Panc1 (cell line): ENCODE measurements at regions not wholly inside any gene's neighbourhood (a gene's known extent, or its start where the extent isn't known, plus 50 kb on each side); places are given as distances from the start of the nearest gene placed in this dataset.

Experiments used
- ATAC-seq: fragments of 200-7000 bp; cut with Tn5 transposase; 2 replicates; pipeline ENCODE4 v1.9.1; 2020; ENCODE audit warnings: mild to moderate bottlenecking, moderate library complexity
- BruUV-seq: library from RNA; stranded (reverse); fragments of 400-500 nt; replicated peaks from 2 replicates; lab custom pipeline; 2021; lab: Mats Ljungman, UMichigan
- CTCF ChIA-PET: fragments of 300-600 bp; sonication (Branson Sonifier 250); formaldehyde crosslinking; loops from one replicate; lab custom pipeline; 2022; ENCODE audit warnings: antibody characterized with exemption; lab: Charles Lee
- POLR2A ChIA-PET: fragments of 300-600 bp; sonication (Branson Sonifier 250); formaldehyde crosslinking; loops from one replicate; lab custom pipeline; 2022; ENCODE audit warnings: antibody characterized with exemption; lab: Charles Lee
- DNase-seq: peaks from one replicate; pipeline ENCODE4 v3.0.0-alpha.2; 2010; ENCODE audit warnings: low read depth, low spot score
- H3K27ac ChIP-seq: 2 replicates; pipeline ENCODE4 v1.5.1; 2011; ENCODE audit warnings: mild to moderate bottlenecking, low read length, inconsistent platforms
- H3K27me3 ChIP-seq: fragments of 200-500 bp; sonication (Bioruptor generic); 2 replicates; pipeline ENCODE4 v1.6.0; 2014; ENCODE audit warnings: low read length, inconsistent platforms; ENCODE audit not compliant: control insufficient read depth, insufficient read depth
- H3K36me3 ChIP-seq: fragments of 200-500 bp; sonication (Bioruptor generic); 2 replicates; pipeline ENCODE4 v1.5.1; 2014; ENCODE audit warnings: inconsistent platforms, mild to moderate bottlenecking, low read length, moderate library complexity; ENCODE audit not compliant: control insufficient read depth, insufficient read depth
- H3K4me1 ChIP-seq: 2 replicates; pipeline ENCODE4 v1.5.1; 2011; ENCODE audit warnings: inconsistent platforms, mild to moderate bottlenecking, low read length, moderate library complexity; ENCODE audit not compliant: control insufficient read depth, insufficient read depth
- H3K4me3 ChIP-seq, 2 experiments: 2 replicates each; pipeline ENCODE4 v1.5.1; 2011 to 2012; ENCODE audit warnings: low read depth in 2 of 2, low read length in 2 of 2, mild to moderate bottlenecking in 2 of 2, inconsistent platforms in 1 of 2, moderate library complexity in 1 of 2
- H3K9me3 ChIP-seq: fragments of 200-500 bp; sonication (Bioruptor generic); 2 replicates; pipeline ENCODE4 v1.5.1; 2014; ENCODE audit warnings: low read depth, mild to moderate bottlenecking, inconsistent platforms, low read length, moderate library complexity; ENCODE audit not compliant: control insufficient read depth, insufficient read depth
- CTCF ChIP-seq: fragments of 450-650 bp; IDR thresholded peaks from 2 replicates; pipeline ENCODE4 v1.5.1; 2017; ENCODE audit warnings: mild to moderate bottlenecking
- POLR2AphosphoS5 ChIP-seq: IDR thresholded peaks from 2 replicates; pipeline ENCODE4 v1.6.1; 2012; ENCODE audit warnings: mild to moderate bottlenecking, low read depth, low read length, moderate library complexity
- REST ChIP-seq, 2 experiments: IDR thresholded peaks; 2 replicates each; pipeline ENCODE4 v1.6.1; 2011 to 2012; ENCODE audit warnings: low read depth in 2 of 2, control low read depth in 1 of 2, low read length in 1 of 2, mild to moderate bottlenecking in 1 of 2, moderate library complexity in 1 of 2; ENCODE audit not compliant: insufficient read depth in 1 of 2
- SIN3A ChIP-seq: IDR thresholded peaks from 2 replicates; pipeline ENCODE4 v1.6.1; 2012; ENCODE audit warnings: low read depth, mild to moderate bottlenecking, low read length, moderate library complexity, borderline replicate concordance; ENCODE audit not compliant: insufficient read depth
- TCF7L2 ChIP-seq: IDR thresholded peaks from 2 replicates; pipeline ENCODE4 v1.6.1; 2011; ENCODE audit warnings: mild to moderate bottlenecking, low read depth, low read length, inconsistent platforms
- in situ Hi-C: cut with HindIII; loops from 2 replicates; pipeline ENCODE4 v1.10.0; 2016; ENCODE audit warnings: low sequenced_read_pairs, low pct_unique_long_range_greater_than_20kb
- intact Hi-C: fragments of 100-400 bp; cut with micrococcal nuclease; formaldehyde crosslinking; loops from one replicate; pipeline ENCODE4 v1.10.0; 2022; ENCODE audit not compliant: unreplicated experiment

DNA sequence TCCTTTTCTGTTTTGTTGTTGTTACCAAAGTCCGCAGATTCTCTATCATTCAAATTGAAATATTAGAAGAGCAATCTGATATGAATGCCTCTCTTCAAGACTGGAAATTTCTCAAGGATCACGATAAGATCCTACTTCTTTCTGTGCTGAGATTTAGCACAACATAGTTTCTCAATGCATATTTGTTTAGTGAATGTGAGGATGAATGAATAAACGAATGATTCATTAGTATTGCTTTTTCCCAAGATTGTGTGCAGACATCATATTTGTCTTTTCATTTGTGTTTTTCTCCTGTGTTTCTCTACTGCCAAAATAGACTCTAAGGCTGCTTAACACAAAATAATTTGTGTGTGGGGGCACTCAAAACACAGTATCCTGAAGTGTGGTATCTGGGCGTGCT is 862.7 kb upstream of the MAP3K7 start:
- BruUV-seq, result no TSS peak
- TF ChIP-seq REST (IDR thresholded peaks at IDR 0.05; ENCODE audit: insufficient read depth in 1 of 2, low read depth in 2 of 2, low read length in 1 of 2), result no peak
- TF ChIP-seq POLR2AphosphoS5, result no peak
- TF ChIP-seq TCF7L2, result no peak
- Histone ChIP-seq H3K27me3 (no peaks in the 10 kb centered on the region), H3K4me3 (no peak overlapping the region), H3K9me3 (no peaks in the 10 kb centered on the region), H3K27ac (no peak overlapping the region), H3K36me3 (no peaks in the 10 kb centered on the region), H3K4me1 (no peaks in the 10 kb centered on the region)
- no peak for DNase-seq
- CTCF ChIA-PET, result no interaction called here
- in situ Hi-C loops, result no loop called here
- intact Hi-C loops, result no loop called here
- POLR2A ChIA-PET, result no interaction called here
- no peak for ATAC-seq

- TF ChIP-seq CTCF, result no peak
- Histone ChIP-seq H3K4me1 (no peaks in the 10 kb centered on the region), H3K27me3 (no peaks in the 10 kb centered on the region), H3K9me3 (no peaks in the 10 kb centered on the region), H3K27ac (no peak overlapping the region), H3K36me3 (no peaks in the 10 kb centered on the region), H3K4me3 (no peak overlapping the region)
- DNase-seq, result no peak
- CTCF ChIA-PET, result no interaction called here
- BruUV-seq, result no TSS peak
- ATAC-seq, result no peak
- intact Hi-C loops (no loop called here), in situ Hi-C loops (no loop called here)
- POLR2A ChIA-PET, result no interaction called here
Observed at GRCh38 chr6:91447530-91448254, 860.8 kb upstream of the MAP3K7 start.

- no TSS peak for BruUV-seq
- ChIA-PET POLR2A (no interaction called here), CTCF (no interaction called here)
- in situ Hi-C loops, result no loop called here
- Histone ChIP-seq H3K9me3 (no peaks in the 10 kb centered on the region), H3K4me3 (no peak overlapping the region), H3K27ac (no peak overlapping the region), H3K4me1 (no peaks in the 10 kb centered on the region), H3K27me3 (no peaks in the 10 kb centered on the region), H3K36me3 (no peaks in the 10 kb centered on the region)
- intact Hi-C loops, result no loop called here
- no peak for ATAC-seq
- TF ChIP-seq CTCF (no peak), TCF7L2 (no peak), SIN3A (no peak), REST (IDR thresholded peaks at IDR 0.05; ENCODE audit: insufficient read depth in 1 of 2, low read depth in 2 of 2, low read length in 1 of 2) (no peak), POLR2AphosphoS5 (no peak)
- DNase-seq, result no peak
Observed at GRCh38 chr6:91447081-91447480, 860.2 kb upstream of the MAP3K7 start.
